HepG2 (cell line): ENCODE measurements at regions not wholly inside any gene's neighbourhood (a gene's known extent, or its start where the extent isn't known, plus 50 kb on each side); places are given as distances from the start of the nearest gene placed in this dataset.

Experiments
- ATAC-seq: fragments of 200-7000 bp; cut with Tn5 transposase; 3 replicates; pipeline ENCODE4 v1.9.1; 2020; ENCODE audit warnings: mild to moderate bottlenecking, moderate library complexity
- BruUV-seq: library from RNA; stranded (reverse); fragments of 400-500 nt; replicated peaks from 2 replicates; lab custom pipeline; 2021; lab: Mats Ljungman, UMichigan
- CTCF ChIA-PET: fragments of 300-600 bp; formaldehyde crosslinking; extraction: SDS; loops from one replicate; lab custom pipeline; 2021; ENCODE audit warnings: low total read pairs, inconsistent platforms, low intra/inter-chr PET ratio; lab: Yijun Ruan, JAX
- POLR2A ChIA-PET: fragments of 350-600 bp; sonication (Branson Sonifier 250); formaldehyde crosslinking; loops from one replicate; lab custom pipeline; 2020; ENCODE audit warnings: antibody characterized with exemption, inconsistent platforms; lab: Yijun Ruan, JAX
- DNase-seq: peaks from one replicate; pipeline ENCODE4 v3.0.0-alpha.2; 2015; ENCODE audit warnings: low spot score
- FAIRE-seq: peaks from 3 replicates; lab custom pipeline; 2011; peaks lifted over from hg19 to GRCh38; lab: Jason Lieb, UNC
- H2AFZ ChIP-seq: one replicate; pipeline ENCODE4 v1.6.1; 2011; ENCODE audit warnings: low read length, inconsistent platforms
- H3K27ac ChIP-seq: fragments of 300-600 bp; 3 replicates; pipeline ENCODE4 v1.8.0; 2011; ENCODE audit warnings: mixed run types, mild to moderate bottlenecking, mixed read lengths, low read length, inconsistent platforms; ENCODE audit not compliant: insufficient read depth; ENCODE audit errors: extremely low read length
- H3K27me3 ChIP-seq, 2 experiments: fragments of 200-600 bp in 1 of 2; 2 replicates in 1 of 2; 3 replicates in 1 of 2; pipeline versions ENCODE4 v1.6.0 to v1.8.0; 2011; ENCODE audit warnings: low read length in 2 of 2, mild to moderate bottlenecking in 2 of 2, moderate library complexity in 2 of 2, inconsistent platforms in 1 of 2; ENCODE audit not compliant: insufficient read depth in 2 of 2, control insufficient read depth in 1 of 2
- H3K36me3 ChIP-seq, 2 experiments: fragments of 200-600 bp in 1 of 2; replicated peaks in 1 of 2; 2 replicates in 1 of 2; 3 replicates in 1 of 2; pipeline versions ENCODE4 v1.5.1 to v1.8.0; 2011; ENCODE audit warnings: low read length in 2 of 2, inconsistent platforms in 1 of 2; ENCODE audit not compliant: insufficient read depth in 2 of 2, control insufficient read depth in 1 of 2
- H3K4me1 ChIP-seq: 2 replicates; pipeline ENCODE4 v1.5.1; 2012; ENCODE audit warnings: low read length, inconsistent platforms; ENCODE audit not compliant: insufficient read depth
- H3K4me2 ChIP-seq: 2 replicates; pipeline ENCODE4 v1.6.0; 2011; ENCODE audit warnings: low read depth, low read length, inconsistent platforms
- H3K4me3 ChIP-seq, 3 experiments: fragments of 200-600 bp in 1 of 3; sonication (generic), shearing (Covaris generic) in 1 of 3; replicated peaks in 1 of 3; 2 replicates each; pipeline ENCODE4 v1.5.1; 2011 to 2016; ENCODE audit warnings: low read length in 3 of 3, inconsistent platforms in 2 of 3, low read depth in 2 of 3, mild to moderate bottlenecking in 2 of 3, control low read depth in 1 of 3, mixed read lengths in 1 of 3; ENCODE audit not compliant: insufficient read depth in 1 of 3
- H3K79me2 ChIP-seq: one replicate; pipeline ENCODE4 v1.6.1; 2011; ENCODE audit warnings: low read length, inconsistent platforms; ENCODE audit not compliant: insufficient read depth
- H3K9ac ChIP-seq: 2 replicates; pipeline ENCODE4 v1.6.0; 2011; ENCODE audit warnings: mild to moderate bottlenecking, low read depth, low read length, inconsistent platforms; ENCODE audit not compliant: insufficient read depth
- H3K9me3 ChIP-seq: 2 replicates; pipeline ENCODE4 v1.5.1; 2012; ENCODE audit warnings: mild to moderate bottlenecking, low read length
- H4K20me1 ChIP-seq: 2 replicates; pipeline ENCODE4 v1.6.0; 2011; ENCODE audit warnings: inconsistent platforms, mild to moderate bottlenecking, low read length, moderate library complexity; ENCODE audit not compliant: insufficient read depth
- DBP ChIP-seq: sonication (generic); formaldehyde crosslinking; IDR thresholded peaks from 2 replicates; pipeline ENCODE4 v1.4.0; 2020; ENCODE audit warnings: missing genetic modification reagents; ENCODE audit errors: not compliant biosample characterization
- EZH2 ChIP-seq: conservative IDR thresholded peaks from 2 replicates; pipeline ENCODE4 v1.6.1; 2012; ENCODE audit warnings: mild to moderate bottlenecking, low read depth, low read length, moderate library complexity
- GPN1 ChIP-seq: sonication (generic); formaldehyde crosslinking; IDR thresholded peaks from 2 replicates; pipeline ENCODE4 v1.5.1; 2020; ENCODE audit warnings: missing genetic modification reagents, borderline replicate concordance
- KAT8 ChIP-seq: IDR thresholded peaks from 2 replicates; pipeline ENCODE4 v1.6.1; 2016; ENCODE audit warnings: missing genetic modification reagents, missing compliant biosample characterization
- MAFF ChIP-seq: IDR thresholded peaks from 2 replicates; pipeline ENCODE4 v1.6.1; 2011; ENCODE audit warnings: low read depth, low read length, improper control_type of control experiment
- MBNL3 ChIP-seq: fragments of 250-450 bp; sonication (Bioruptor Pico); conservative IDR thresholded peaks from 2 replicates; pipeline ENCODE4 v1.8.0; 2022; ENCODE audit warnings: mild to moderate bottlenecking, inconsistent platforms
- NR2C2 ChIP-seq: sonication (generic); formaldehyde crosslinking; IDR thresholded peaks from 2 replicates; pipeline ENCODE4 v1.4.0; 2020; ENCODE audit warnings: missing genetic modification reagents, mild to moderate bottlenecking, moderate library complexity, borderline replicate concordance
- SP1 ChIP-seq, 2 experiments: fragments of 450-650 bp in 1 of 2; sonication (generic) in 1 of 2; formaldehyde crosslinking in 1 of 2; IDR thresholded peaks; 2 replicates each; pipeline versions ENCODE4 v1.4.0 to v1.6.1; 2016 to 2020; ENCODE audit warnings: missing genetic modification reagents in 1 of 2
- TARDBP ChIP-seq: sonication (generic); formaldehyde crosslinking; IDR thresholded peaks from 2 replicates; pipeline ENCODE4 v1.8.0; 2022; ENCODE audit warnings: mild to moderate bottlenecking, missing genetic modification reagents
- TOE1 ChIP-seq: sonication (generic); formaldehyde crosslinking; IDR thresholded peaks from 2 replicates; pipeline ENCODE4 v1.4.0; 2020; ENCODE audit warnings: mild to moderate bottlenecking, missing genetic modification reagents
- U2AF2 ChIP-seq: fragments of 200-400 bp; formaldehyde crosslinking; IDR thresholded peaks from 2 replicates; pipeline ENCODE4 v1.6.1; 2017; ENCODE audit warnings: low read depth, mild to moderate bottlenecking, low read length
- ZBTB33 ChIP-seq: sonication (generic); formaldehyde crosslinking; IDR thresholded peaks from 2 replicates; pipeline ENCODE4 v1.4.0; 2020; ENCODE audit warnings: missing genetic modification reagents
- ZNF318 ChIP-seq: sonication (generic); formaldehyde crosslinking; IDR thresholded peaks from 2 replicates; pipeline ENCODE4 v1.4.0; 2020; ENCODE audit warnings: mild to moderate bottlenecking, missing genetic modification reagents
- ZNF547 ChIP-seq: sonication (generic); formaldehyde crosslinking; IDR thresholded peaks from 2 replicates; pipeline ENCODE4 v1.5.1; 2020; ENCODE audit warnings: mild to moderate bottlenecking, missing genetic modification reagents
- ZSCAN25 ChIP-seq: sonication (generic); formaldehyde crosslinking; IDR thresholded peaks from 2 replicates; pipeline ENCODE4 v1.8.0; 2022; ENCODE audit warnings: mild to moderate bottlenecking, missing genetic modification reagents
- WGBS: methylation state at CpG from one replicate; pipeline ENCODE4 v1.1.6; 2017; ENCODE audit warnings: low lambda C conversion rate; 5-methylcytosine and 5-hydroxymethylcytosine counted together
- in situ Hi-C: cut with HindIII; loops from 2 replicates; pipeline ENCODE4 v1.10.0; 2017; ENCODE audit warnings: low pct_unique_long_range_greater_than_20kb; ENCODE audit not compliant: extremely low pct_ligation_motif_present
- intact Hi-C: fragments of 100-400 bp; cut with micrococcal nuclease; formaldehyde crosslinking; loops from one replicate; pipeline ENCODE4 v1.10.0; 2022; ENCODE audit not compliant: unreplicated experiment

- no peak for DNase-seq
- Histone ChIP-seq H3K4me3 (no peak overlapping the region), H3K79me2 (no peaks in the 10 kb centered on the region), H2AFZ (no peak overlapping the region), H3K9ac (no peak overlapping the region), H3K4me1 (no peaks in the 10 kb centered on the region), H3K36me3 (no peaks in the 10 kb centered on the region), H3K4me2 (no peak overlapping the region), H3K9me3 (peaks cover 9% of the 10 kb centered on the region; the same call in 1 of the 2 replicates), H3K27ac (no peak overlapping the region), H4K20me1 (no peaks in the 10 kb centered on the region), H3K27me3 (no peaks in the 10 kb centered on the region)
- intact Hi-C loops (no loop called here), in situ Hi-C loops (no loop called here)
- ATAC-seq = no peak
- POLR2A ChIA-PET = no interaction called here
- TF ChIP-seq ZNF318 (CRISPR knock-in tag) (no peak), SP1 (IDR thresholded peaks at IDR 0.05) (no peak), SP1 (CRISPR knock-in tag; IDR thresholded peaks at IDR 0.05) (no peak), ZSCAN25 (CRISPR knock-in tag) (no peak), MAFF (no peak), ZNF547 (CRISPR knock-in tag) (no peak), EZH2 (no peak), KAT8 (CRISPR knock-in tag) (no peak), TOE1 (CRISPR knock-in tag) (no peak), DBP (CRISPR knock-in tag) (no peak), NR2C2 (CRISPR knock-in tag) (no peak), ZBTB33 (CRISPR knock-in tag) (no peak), U2AF2 (no peak), GPN1 (CRISPR knock-in tag) (no peak), TARDBP (no peak), MBNL3 (CRISPR knock-in tag) (no peak)
- CTCF ChIA-PET = no interaction called here
- no peak for FAIRE-seq
- 48% methylated on average over 3 of the region's 3 CpGs for WGBS
- no TSS peak for BruUV-seq
Measured at GRCh38 chr6:22102671-22103070, 194.2 kb downstream of the PRL start.
